Fibroblast of lung (primary cell): ENCODE measurements at regions not wholly inside any gene's neighbourhood (a gene's known extent, or its start where the extent isn't known, plus 50 kb on each side); places are given as distances from the start of the nearest gene placed in this dataset.
A peak's percentile ranks its signal among the peaks of the same experiment; 100 is the strongest.

Experiments
- DNase-seq, 2 donors: peaks; one replicate each; pipeline versions ENCODE4 v3.0.0 to v3.0.0-alpha.2; 2010; ENCODE audit warnings: low read depth in 2 of 2
- H2AFZ ChIP-seq: 2 replicates; pipeline ENCODE4 v1.5.1; 2012; ENCODE audit warnings: low read length, control low read depth, inconsistent platforms
- H3K27ac ChIP-seq: 2 replicates; pipeline ENCODE4 v1.5.1; 2011; ENCODE audit warnings: low read length, control low read depth; ENCODE audit not compliant: insufficient read depth
- H3K27me3 ChIP-seq: 2 replicates; pipeline ENCODE4 v1.5.1; 2011; ENCODE audit warnings: mild to moderate bottlenecking, low read length; ENCODE audit not compliant: control insufficient read depth, insufficient read depth
- H3K36me3 ChIP-seq: 2 replicates; pipeline ENCODE4 v1.5.1; 2011; ENCODE audit warnings: low read length; ENCODE audit not compliant: control insufficient read depth, insufficient read depth
- H3K4me1 ChIP-seq: 2 replicates; pipeline ENCODE4 v1.5.1; 2011; ENCODE audit warnings: low read length; ENCODE audit not compliant: control insufficient read depth, insufficient read depth; ENCODE audit errors: extremely low read depth
- H3K4me2 ChIP-seq: 2 replicates; pipeline ENCODE4 v1.5.1; 2011; ENCODE audit warnings: low read length, control low read depth; ENCODE audit not compliant: insufficient read depth; ENCODE audit errors: extremely low read depth
- H3K4me3 ChIP-seq, 4 experiments: fragments of 200-600 bp in 1 of 4; sonication (generic) in 1 of 4; replicated peaks in 1 of 4; 2 replicates each; pipeline ENCODE4 v1.5.1; 2011 to 2016; ENCODE audit warnings: low read length in 4 of 4, low read depth in 3 of 4, mild to moderate bottlenecking in 3 of 4, control low read depth in 2 of 4, inconsistent platforms in 1 of 4, mixed read lengths in 1 of 4; ENCODE audit not compliant: insufficient read depth in 1 of 4; ENCODE audit errors: control extremely low read depth in 1 of 4
- H3K79me2 ChIP-seq: 2 replicates; pipeline ENCODE4 v1.5.1; 2012; ENCODE audit warnings: mild to moderate bottlenecking, low read length, inconsistent platforms; ENCODE audit not compliant: control insufficient read depth, insufficient read depth
- H3K9ac ChIP-seq: 2 replicates; pipeline ENCODE4 v1.5.1; 2011; ENCODE audit warnings: mild to moderate bottlenecking, low read length, control low read depth; ENCODE audit not compliant: insufficient read depth
- H3K9me3 ChIP-seq: 2 replicates; pipeline ENCODE4 v1.5.1; 2012; ENCODE audit warnings: low read depth, low read length; ENCODE audit not compliant: control insufficient read depth, insufficient read depth
- H4K20me1 ChIP-seq: 2 replicates; pipeline ENCODE4 v1.5.1; 2011; ENCODE audit warnings: low read length; ENCODE audit not compliant: control insufficient read depth, insufficient read depth; ENCODE audit errors: extremely low read depth
- EZH2 ChIP-seq: IDR thresholded peaks from 2 replicates; pipeline ENCODE4 v1.5.1; 2012; ENCODE audit warnings: low read length, control low read depth, mild to moderate bottlenecking; ENCODE audit errors: missing control alignments
- TF ChIP-seq, protein P1 (sequence below), 2 donors: IDR thresholded peaks in 1 of 2; conservative IDR thresholded peaks in 1 of 2; 1 replicate in 1 of 2; 2 replicates in 1 of 2; pipeline ENCODE4 v1.5.1; 2011 to 2012; ENCODE audit warnings: low read length in 2 of 2, control low read depth in 1 of 2, inconsistent platforms in 1 of 2, low read depth in 1 of 2, mild to moderate bottlenecking in 1 of 2

DNA sequence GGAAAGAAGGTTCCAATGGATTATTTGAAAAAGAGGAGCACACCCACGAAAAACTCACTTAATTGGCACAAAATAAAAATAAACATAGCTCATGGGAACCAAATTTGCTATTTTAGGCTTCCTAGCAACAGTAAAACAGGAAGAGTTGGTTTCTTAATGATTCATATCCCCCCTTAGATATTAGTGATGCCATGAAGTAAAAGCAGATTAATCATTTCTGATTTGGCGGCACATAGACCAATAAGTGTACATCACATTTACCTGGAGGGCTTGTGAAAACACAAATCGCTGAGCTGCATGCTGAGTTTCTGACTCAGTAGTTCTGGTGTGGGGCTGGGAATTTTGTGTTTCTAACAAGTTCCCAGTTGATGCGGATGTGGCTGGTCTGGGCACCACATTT is 260.4 kb downstream of the SLC4A3 start:
- no peaks in the 10 kb centered on the region for H4K20me1 ChIP-seq
- no peak overlapping the region for H3K4me2 ChIP-seq
- no peak overlapping the region for H3K9ac ChIP-seq
- peak in 1 of 2 donors; percentile 16 for DNase-seq
- no peak overlapping the region for H2AFZ ChIP-seq
- no peaks in the 10 kb centered on the region for H3K9me3 ChIP-seq
- H3K79me2 ChIP-seq: no peaks in the 10 kb centered on the region
- no peak for TF ChIP-seq EZH2
- TF ChIP-seq, protein P1, sequence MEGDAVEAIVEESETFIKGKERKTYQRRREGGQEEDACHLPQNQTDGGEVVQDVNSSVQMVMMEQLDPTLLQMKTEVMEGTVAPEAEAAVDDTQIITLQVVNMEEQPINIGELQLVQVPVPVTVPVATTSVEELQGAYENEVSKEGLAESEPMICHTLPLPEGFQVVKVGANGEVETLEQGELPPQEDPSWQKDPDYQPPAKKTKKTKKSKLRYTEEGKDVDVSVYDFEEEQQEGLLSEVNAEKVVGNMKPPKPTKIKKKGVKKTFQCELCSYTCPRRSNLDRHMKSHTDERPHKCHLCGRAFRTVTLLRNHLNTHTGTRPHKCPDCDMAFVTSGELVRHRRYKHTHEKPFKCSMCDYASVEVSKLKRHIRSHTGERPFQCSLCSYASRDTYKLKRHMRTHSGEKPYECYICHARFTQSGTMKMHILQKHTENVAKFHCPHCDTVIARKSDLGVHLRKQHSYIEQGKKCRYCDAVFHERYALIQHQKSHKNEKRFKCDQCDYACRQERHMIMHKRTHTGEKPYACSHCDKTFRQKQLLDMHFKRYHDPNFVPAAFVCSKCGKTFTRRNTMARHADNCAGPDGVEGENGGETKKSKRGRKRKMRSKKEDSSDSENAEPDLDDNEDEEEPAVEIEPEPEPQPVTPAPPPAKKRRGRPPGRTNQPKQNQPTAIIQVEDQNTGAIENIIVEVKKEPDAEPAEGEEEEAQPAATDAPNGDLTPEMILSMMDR (conservative IDR thresholded peaks at IDR 0.05 in 1 of 2, IDR thresholded peaks at IDR 0.05 in 1 of 2; ENCODE audit: low read depth in 1 of 2, low read length in 2 of 2): no peak
- H3K4me1 ChIP-seq: no peaks in the 10 kb centered on the region
- no peak overlapping the region for H3K27ac ChIP-seq
- no peaks in the 10 kb centered on the region for H3K36me3 ChIP-seq
- H3K4me3 ChIP-seq: no peak overlapping the region
- H3K27me3 ChIP-seq: no peaks in the 10 kb centered on the region

DNA sequence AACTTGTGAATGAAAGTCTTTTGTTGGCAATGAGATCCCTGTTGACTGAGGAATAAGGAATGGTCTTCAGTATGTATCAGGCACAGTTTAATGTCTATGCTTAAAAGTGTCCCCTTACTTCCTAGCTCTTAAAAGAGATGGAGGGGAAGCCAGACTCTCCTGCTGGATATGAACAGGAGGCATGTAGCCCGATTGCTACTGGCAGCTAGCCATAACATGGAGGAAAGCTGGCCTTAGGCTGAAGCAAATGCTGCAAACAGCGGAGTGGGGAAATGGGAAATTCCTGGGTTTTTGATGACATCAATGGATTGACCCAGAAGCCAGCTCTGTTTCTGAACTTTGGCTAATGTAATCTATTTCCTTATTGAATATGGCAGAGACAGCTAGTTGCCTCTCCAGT is 266.1 kb downstream of the SLC4A3 start:
- Histone ChIP-seq H3K4me2 (no peak overlapping the region), H3K9ac (no peak overlapping the region), H3K9me3 (no peaks in the 10 kb centered on the region), H3K4me3 (no peak overlapping the region), H3K4me1 (no peaks in the 10 kb centered on the region), H4K20me1 (no peaks in the 10 kb centered on the region), H3K27ac (no peak overlapping the region), H2AFZ (no peak overlapping the region), H3K27me3 (no peaks in the 10 kb centered on the region), H3K79me2 (no peaks in the 10 kb centered on the region), H3K36me3 (no peaks in the 10 kb centered on the region)
- no peak for DNase-seq
- TF ChIP-seq, protein P1 (conservative IDR thresholded peaks at IDR 0.05 in 1 of 2, IDR thresholded peaks at IDR 0.05 in 1 of 2; ENCODE audit: low read depth in 1 of 2, low read length in 2 of 2): no peak
- TF ChIP-seq EZH2: no peak

- Histone ChIP-seq H3K9me3 (no peaks in the 10 kb centered on the region), H3K79me2 (no peaks in the 10 kb centered on the region), H3K27ac (no peak overlapping the region), H3K27me3 (no peaks in the 10 kb centered on the region), H3K4me2 (no peak overlapping the region), H4K20me1 (no peaks in the 10 kb centered on the region), H3K4me3 (no peak overlapping the region), H3K9ac (no peak overlapping the region), H3K4me1 (no peaks in the 10 kb centered on the region), H3K36me3 (no peaks in the 10 kb centered on the region), H2AFZ (no peak overlapping the region)
- DNase-seq: no peak
- TF ChIP-seq, protein P1 (conservative IDR thresholded peaks at IDR 0.05 in 1 of 2, IDR thresholded peaks at IDR 0.05 in 1 of 2; ENCODE audit: low read depth in 1 of 2, low read length in 2 of 2): no peak
- no peak for TF ChIP-seq EZH2
These were observed 270.0 kb downstream of the SLC4A3 start for GRCh38 chr2:219897456-219897855.
